ENCODE measurements at regions not wholly inside any gene's neighbourhood (a gene's known extent, or its start where the extent isn't known, plus 50 kb on each side); places are given as distances from the start of the nearest gene placed in this dataset.

GRCh38 chr5:61790678-61791077 lies 458.6 kb downstream of the ZSWIM6 start:
- DNase-seq: no peak

DNA sequence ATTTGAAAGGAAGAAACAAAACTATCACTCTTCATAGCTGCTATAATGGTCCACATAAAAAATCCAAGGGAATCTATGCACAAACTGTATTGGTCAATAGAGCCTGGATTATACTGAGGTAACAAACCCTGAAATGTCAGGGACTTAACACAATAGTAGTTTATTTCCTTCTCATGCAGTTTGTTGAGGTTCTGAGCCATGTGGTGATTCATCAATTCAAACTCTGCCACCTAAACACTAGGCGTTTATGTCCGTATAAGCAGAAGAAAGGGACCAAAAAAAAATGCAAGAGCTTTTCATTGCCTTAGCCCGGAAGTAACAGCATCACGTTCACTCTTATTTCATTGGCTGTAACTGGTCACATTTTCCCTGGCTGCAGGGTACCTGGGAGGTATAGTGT lies 464.7 kb downstream of the ZSWIM6 start:
- DNase-seq: no peak

- DNase-seq: no peak
These were observed 468.4 kb downstream of the ZSWIM6 start for GRCh38 chr5:61800450-61800849.

- DNase-seq: no peak
These were observed 469.1 kb downstream of the ZSWIM6 start for GRCh38 chr5:61801174-61801573.

- no peak for DNase-seq
These were observed 470.4 kb downstream of the ZSWIM6 start for GRCh38 chr5:61802456-61802855.

DNA sequence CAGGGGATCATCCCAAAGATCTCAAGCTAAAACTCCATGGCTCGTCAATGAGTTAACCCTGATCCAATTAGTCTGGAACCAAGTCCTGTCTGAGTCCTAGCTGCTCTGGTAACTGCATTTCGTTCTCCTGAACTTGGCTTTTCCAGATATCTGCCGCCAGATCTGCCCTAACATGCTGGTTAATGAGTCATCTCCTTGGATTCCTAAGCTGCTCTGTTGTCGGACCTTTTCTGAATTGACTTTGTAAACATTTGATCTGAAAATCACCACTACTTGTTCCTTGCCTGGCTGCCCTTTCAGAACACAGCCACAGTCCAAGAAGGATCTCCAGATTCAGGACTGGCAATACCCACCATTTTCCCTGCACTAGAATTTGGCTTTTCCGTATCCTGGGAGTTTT lies 473.0 kb downstream of the ZSWIM6 start:
- no peak for DNase-seq

- no peak for DNase-seq
These were observed 474.5 kb downstream of the ZSWIM6 start for GRCh38 chr5:61806491-61807020.

- DNase-seq: no peak
These were observed 476.0 kb downstream of the ZSWIM6 start for GRCh38 chr5:61808091-61808490.

DNA sequence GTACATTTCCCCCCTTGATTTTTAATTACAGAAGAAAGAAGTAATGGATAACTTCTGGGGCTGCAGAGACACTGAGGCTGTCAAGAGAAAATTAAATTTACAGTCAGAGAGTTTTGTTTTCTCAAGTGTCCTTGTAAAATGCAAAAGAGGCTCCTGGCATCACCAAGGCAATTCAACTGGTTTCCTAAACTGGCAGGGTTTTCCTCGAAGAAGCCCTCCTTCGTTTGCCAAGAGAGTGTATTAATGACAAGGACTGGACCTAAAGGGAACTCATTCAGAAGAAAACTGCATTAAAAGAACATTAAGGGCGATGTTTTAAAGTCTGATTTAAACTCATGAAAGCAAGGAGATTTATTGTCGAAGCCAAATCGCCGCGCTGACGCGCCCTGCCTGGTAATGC lies 476.9 kb downstream of the ZSWIM6 start:
- DNase-seq: no peak

DNA sequence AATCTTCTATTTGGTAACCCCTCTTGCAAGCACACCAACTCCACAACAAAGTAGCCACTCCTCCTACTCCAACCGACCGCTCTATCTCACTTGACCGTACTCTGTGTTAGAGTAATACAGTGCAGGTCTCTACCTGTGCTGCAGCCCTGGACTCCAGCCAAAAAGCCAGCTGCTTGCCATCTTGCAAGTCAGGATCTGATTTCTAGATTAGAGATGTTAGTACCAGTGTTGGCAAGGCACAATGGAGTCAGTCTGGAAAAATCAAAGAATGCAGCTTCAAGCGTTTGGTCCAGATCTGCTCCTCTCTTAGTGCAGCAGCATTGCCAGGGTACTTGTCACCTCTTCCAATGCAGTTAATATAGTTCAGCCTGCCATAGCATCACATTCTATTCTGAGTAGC lies 477.6 kb downstream of the ZSWIM6 start:
- peak in 1 of 14 donors; percentile 32 for DNase-seq

- no peak for DNase-seq
These were observed 479.0 kb downstream of the ZSWIM6 start for GRCh38 chr5:61811052-61811451.

DNA sequence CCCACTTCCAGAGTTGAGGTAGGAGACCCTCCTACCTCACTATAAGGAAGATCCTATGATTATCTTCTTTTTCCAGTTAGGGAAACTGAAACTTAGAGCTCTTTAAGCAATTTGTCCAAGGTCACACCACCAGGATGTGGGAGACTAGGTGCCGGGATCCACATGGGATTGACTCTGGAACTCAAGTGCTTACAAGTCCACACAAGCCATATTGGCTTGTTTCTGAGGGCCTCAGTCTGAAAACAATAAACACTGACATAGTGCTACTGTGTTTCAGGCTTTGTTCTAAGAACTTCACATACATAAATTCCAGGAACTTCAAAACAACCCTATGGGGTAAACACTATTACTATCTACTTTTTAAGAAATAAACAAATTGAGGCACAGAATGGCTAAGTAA lies 481.3 kb downstream of the ZSWIM6 start:
- DNase-seq: no peak

DNA sequence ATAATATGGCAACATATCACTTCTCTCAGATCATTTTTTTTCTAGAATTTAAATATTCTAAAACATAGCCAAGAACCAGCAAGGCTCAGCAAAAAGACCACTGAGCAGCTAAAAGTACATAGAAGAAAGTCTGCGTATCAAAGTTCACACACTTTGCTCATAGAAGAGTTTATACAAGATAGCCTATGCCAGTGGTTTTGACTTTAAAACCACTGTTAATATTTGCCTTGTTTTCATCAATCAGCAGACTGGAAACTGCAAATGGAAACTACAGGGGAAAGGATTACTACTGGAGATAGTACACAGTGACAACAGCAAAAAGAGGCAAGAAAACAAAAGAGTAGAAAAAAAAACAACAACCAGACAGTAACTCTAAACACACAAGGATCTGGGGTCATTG lies 483.3 kb downstream of the ZSWIM6 start:
- no peak for DNase-seq

- DNase-seq: no peak
These were observed 484.1 kb downstream of the ZSWIM6 start for GRCh38 chr5:61816146-61816545.

- DNase-seq: no peak
These were observed 484.8 kb downstream of the ZSWIM6 start for GRCh38 chr5:61816585-61817450.

DNA sequence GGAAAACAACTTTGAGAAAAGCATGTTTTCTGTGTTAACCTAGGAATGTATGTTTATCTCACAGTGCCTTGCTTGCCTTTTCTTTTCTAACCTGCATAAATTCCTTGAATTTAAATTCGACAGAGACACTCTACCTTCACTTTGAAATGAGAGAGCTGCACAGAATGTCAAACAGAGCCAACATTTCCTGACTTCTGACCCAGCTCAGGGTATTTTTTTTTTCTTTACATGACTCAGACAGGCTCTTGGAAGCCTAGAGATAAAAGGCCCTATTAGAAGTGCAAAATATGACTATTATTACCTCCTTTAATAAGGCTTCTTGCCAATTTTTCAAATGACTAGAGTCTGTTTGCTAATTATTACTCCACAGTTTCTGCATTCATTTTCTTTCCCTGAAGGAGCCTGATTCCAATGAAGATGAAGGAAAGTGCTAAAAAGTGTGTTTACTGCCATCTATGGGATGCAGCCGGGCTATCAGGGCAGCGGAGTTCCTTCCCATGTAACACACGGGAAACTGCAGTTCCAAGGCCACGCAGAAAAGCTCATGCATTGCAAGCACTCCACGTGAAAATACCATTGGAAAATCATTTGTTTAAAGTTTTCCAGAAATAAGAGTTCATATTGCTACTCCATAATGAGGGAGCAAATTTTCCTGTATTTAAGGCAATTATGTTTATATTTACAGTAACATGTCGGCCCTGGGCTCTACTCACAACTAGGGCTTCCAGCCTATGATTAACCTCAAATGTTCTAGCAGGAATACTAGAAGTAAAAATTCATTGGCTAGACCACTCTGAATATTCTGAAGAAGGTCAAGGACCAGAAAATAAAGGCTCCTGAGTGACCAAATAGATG lies 485.6 kb downstream of the ZSWIM6 start:
- peak in 9 of 14 donors; percentile 2 to 74 (median 8) for DNase-seq

DNA sequence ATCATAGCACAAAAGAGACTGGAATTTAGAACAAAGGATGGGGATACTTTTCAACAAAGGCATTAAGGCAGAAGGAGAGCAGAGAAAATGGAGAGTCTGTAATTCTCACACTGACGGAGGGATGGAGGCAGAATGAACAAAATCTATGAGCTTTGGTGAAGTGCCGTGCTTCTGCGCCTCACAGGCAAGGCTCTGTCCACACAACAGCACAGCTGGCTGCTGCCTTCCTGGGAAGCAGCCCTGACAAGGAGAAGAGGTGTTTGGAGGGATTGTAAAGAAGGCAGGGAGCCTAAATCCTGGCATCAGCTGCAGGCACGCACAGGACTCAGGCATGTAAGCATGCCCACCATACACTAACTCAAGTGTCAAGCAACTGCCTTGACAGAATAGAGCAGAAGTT lies 485.2 kb upstream of the KIF2A start:
- no peak for DNase-seq

GRCh38 chr5:61821561-61821960 lies 484.4 kb upstream of the KIF2A start:
- DNase-seq: no peak

DNA sequence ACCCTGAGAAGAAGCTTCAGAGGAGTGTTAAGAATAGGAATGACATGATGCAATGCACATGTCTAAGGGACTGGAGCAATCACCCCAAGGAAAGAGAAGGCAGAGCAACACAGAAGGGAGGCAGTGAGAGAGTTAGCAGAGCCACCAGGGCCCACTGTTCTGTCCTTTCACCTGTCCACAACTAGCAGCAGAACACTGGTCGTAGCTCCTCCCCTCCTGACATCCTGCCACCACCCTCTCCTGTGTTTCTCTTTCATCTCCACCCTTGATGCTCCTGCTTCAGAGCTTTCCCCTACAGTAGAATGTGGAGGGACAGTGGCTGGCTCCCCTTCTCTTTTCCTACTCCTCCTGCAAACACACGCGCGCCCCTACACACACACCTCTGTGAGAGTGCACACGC lies 483.4 kb upstream of the KIF2A start:
- DNase-seq: no peak

DNA sequence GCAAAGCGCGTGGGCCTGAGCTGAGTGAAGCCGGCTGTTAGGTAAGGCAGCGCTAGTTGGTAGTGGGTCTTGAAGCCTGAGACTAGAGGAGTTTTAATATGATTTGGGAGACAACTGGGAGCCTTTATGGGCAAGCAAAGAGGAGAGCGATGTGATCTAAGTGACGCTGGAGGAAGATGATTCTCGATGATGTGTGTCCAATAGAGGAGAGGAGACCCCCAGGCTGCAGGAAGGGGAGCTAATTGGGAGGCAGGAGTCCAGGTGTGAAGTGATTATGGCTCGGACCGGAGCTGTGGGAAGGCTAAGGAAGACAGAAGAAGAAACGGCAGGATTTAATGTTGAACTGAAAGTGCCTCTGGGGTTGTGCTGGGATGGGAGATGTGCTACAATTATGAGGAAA lies 482.9 kb upstream of the KIF2A start:
- no peak for DNase-seq

DNA sequence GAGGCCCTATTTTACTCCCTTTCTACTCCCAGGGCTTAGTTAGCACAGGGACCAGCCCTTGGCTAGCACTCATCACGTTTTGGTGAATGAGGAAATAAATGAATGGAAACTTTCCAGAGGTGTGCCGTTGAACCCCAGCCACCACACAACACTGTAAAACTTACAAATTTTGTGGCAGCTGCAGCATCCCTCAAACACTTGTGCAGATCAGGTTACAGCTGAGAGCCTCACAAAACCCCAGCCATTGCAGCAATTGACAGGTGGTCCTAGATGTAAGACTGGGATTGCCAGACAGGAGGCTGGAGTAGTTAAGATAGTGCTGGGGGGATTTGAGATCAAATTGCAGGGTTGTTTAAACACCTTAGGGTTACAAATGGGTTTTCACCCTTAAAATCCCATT lies 482.2 kb upstream of the KIF2A start:
- no peak for DNase-seq

GRCh38 chr5:61824396-61824795 lies 481.6 kb upstream of the KIF2A start:
- no peak for DNase-seq

GRCh38 chr5:61827445-61827975 lies 478.5 kb upstream of the KIF2A start:
- no peak for DNase-seq

Measured in C1 segment of cervical spinal cord (tissue), 14 donors.